Neural progenitor cell (in vitro differentiated cells): ENCODE measurements at regions not wholly inside any gene's neighbourhood (a gene's known extent, or its start where the extent isn't known, plus 50 kb on each side); places are given as distances from the start of the nearest gene placed in this dataset.

Experiments
- EZH2phosphoT487 ChIP-seq: fragments of 200-600 bp; sonication (generic); IDR thresholded peaks from 2 replicates; pipeline ENCODE4 v1.6.1; 2017; ENCODE audit warnings: antibody characterized with exemption
- TF ChIP-seq, protein P1 (sequence below): fragments of 200-600 bp; sonication (generic); IDR thresholded peaks from 2 replicates; pipeline ENCODE4 v1.5.1; 2017; ENCODE audit warnings: antibody characterized with exemption, mild to moderate bottlenecking

GRCh38 chr12:48276621-48277020, 73.5 kb upstream of the OR10AD1 start:
- TF ChIP-seq, protein P1, sequence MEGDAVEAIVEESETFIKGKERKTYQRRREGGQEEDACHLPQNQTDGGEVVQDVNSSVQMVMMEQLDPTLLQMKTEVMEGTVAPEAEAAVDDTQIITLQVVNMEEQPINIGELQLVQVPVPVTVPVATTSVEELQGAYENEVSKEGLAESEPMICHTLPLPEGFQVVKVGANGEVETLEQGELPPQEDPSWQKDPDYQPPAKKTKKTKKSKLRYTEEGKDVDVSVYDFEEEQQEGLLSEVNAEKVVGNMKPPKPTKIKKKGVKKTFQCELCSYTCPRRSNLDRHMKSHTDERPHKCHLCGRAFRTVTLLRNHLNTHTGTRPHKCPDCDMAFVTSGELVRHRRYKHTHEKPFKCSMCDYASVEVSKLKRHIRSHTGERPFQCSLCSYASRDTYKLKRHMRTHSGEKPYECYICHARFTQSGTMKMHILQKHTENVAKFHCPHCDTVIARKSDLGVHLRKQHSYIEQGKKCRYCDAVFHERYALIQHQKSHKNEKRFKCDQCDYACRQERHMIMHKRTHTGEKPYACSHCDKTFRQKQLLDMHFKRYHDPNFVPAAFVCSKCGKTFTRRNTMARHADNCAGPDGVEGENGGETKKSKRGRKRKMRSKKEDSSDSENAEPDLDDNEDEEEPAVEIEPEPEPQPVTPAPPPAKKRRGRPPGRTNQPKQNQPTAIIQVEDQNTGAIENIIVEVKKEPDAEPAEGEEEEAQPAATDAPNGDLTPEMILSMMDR = no peak
- TF ChIP-seq EZH2phosphoT487 = no peak
